ENCODE measurements at regions not wholly inside any gene's neighbourhood (a gene's known extent, or its start where the extent isn't known, plus 50 kb on each side); places are given as distances from the start of the nearest gene placed in this dataset.
"Not testable (repeated sequence)": the region's sequence is repeated elsewhere in the genome, so short reads cannot be mapped to it uniquely, and the experiment has no call there.

DNA sequence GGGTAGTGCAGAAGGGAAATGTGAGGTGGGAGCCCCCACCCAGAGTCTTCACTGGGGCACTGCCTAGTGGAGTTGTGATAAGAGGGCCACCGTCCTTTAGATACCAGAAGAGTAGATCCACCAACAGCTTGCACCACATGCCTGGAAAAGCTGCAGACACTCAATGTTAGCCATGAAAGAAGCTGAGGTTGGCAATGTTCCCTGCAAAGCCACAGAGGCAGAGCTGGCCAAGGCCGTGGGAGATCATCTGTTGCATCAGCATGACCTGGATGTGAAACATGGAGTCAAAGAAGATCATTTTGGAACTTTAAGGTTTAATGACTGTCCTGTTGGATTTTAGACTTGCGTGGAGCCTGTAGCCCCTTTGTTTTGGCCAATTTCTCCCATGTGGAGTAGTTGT, 468.4 kb upstream of the FOXG1 start:
- no peak for DNase-seq

DNA sequence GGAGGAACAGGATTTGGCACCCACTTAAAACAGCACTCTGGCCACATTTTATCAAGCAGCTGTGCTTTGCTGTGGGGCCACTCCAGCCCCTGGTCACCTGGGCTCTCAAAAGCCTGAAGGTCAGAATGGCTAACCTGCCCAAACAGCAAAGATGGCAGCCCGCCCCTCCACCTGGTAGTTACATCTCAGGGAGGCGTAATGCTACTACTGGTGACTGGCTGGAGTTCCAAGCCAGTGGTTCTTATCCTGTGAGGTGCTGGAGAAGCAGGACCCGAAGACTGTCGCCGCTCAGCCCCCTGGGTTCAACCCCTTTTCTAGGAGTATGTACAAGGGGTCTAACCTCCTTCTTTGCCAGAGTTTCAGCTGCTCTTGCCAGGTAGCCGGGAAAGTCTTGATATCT, 467.4 kb upstream of the FOXG1 start:
- no peak for DNase-seq

GRCh38 chr14:28300356-28300755, 466.2 kb upstream of the FOXG1 start:
- DNase-seq = no peak

DNA sequence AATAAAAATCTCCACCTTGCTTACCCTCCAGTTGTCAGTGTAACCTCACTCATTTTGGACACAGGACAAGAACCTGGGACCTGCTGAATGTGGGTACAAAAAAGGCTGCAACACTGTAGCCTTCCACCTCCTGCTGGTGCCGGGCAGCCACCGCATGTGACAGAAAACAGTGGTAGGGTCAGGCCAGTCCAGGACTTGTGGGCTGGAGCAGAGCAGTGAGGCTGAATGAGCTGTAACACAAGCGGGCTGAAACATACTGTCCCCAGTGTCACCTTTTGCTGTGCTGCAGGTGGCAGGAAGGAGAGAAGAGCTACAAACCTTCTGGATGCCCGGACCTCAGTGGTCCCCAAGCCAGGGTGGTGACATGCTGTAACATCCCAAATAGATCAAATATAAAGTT, 465.4 kb upstream of the FOXG1 start:
- DNase-seq = no peak

- DNase-seq = no peak
These were observed 463.3 kb upstream of the FOXG1 start for GRCh38 chr14:28303248-28303647.

DNA sequence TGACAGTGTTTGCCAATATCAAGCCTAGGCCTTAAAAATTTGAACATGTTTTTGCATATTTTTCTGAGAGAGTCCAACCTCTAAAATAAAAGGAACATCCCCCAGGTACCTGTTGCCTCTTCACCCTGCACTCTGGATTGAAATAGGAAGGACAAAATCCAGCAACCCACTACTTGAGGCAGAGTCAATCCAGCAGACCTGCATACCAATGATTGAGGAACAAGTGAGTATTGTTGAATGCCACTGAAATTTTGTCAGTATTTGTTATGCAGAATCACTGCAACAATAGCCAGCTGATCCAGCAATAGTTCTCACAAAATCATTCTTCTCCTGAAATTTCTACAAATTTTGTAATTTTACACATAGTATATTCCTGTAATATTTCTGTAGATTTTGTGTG, 460.6 kb upstream of the FOXG1 start:
- DNase-seq = no peak

DNA sequence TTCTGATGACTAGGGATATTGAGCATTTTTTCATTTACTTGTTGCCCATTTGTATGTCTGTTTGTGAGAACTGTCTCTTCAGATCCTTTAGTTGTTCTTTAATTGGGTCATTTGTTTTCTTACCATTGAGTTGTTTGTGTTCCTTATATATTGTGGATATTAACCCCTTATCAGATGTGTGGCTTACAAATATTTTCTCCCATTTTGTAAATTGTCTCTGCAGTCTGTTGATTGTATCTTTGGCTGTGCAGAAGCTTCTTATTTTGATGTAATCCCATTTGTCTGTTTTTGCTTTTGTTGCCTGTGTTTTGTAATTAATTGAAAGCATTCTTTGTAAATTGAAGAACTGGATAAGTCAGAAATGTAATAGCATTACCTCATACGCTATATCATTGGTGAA, 459.1 kb upstream of the FOXG1 start:
- DNase-seq = no peak

GRCh38 chr14:28308734-28309133, 457.9 kb upstream of the FOXG1 start:
- no peak for DNase-seq

GRCh38 chr14:28317890-28318675, 448.5 kb upstream of the FOXG1 start:
- not testable (repeated sequence) for DNase-seq

GRCh38 chr14:28321475-28322244, 444.9 kb upstream of the FOXG1 start:
- no peak for DNase-seq

DNA sequence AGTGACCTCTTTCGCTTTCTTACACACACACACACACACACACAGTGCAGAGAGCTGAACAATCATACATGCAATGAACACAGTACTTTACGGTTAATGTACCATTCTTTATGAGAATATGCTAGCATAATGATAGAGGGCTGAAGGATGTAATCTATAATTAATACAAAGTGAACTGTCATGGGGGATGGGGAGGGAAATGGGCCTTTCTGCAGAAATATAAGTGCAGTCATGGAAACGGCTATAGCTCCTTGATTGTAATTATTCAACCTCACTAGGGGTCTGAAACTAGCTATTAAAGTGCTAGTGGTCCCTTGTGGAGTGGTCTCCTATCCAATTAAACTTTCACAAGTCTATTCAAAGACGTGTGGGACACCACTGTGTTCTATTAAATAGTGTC, 443.2 kb upstream of the FOXG1 start:
- no peak for DNase-seq

GRCh38 chr14:28323951-28324741, 442.4 kb upstream of the FOXG1 start:
- no peak for DNase-seq

DNA sequence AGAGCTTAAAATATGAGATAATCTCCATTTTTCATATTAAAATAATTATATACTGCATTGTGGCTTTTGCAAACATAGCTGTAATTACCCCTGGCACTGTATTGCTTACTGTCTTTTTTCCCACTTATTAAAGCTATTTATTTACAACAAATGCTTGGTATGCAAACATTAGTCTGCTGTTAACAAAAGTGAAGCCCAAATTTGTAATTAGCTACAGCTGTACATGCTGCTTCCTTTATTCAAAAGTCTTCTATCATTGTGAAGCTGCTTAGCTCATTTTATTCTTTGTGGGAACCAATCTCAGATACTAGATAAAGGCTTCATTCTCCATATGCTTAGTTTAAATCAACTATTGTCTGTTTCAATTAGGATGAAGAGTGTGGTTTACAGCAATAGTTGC, 425.8 kb upstream of the FOXG1 start:
- no peak for DNase-seq

- no peak for DNase-seq
These were observed 422.2 kb upstream of the FOXG1 start for GRCh38 chr14:28344381-28344780.

DNA sequence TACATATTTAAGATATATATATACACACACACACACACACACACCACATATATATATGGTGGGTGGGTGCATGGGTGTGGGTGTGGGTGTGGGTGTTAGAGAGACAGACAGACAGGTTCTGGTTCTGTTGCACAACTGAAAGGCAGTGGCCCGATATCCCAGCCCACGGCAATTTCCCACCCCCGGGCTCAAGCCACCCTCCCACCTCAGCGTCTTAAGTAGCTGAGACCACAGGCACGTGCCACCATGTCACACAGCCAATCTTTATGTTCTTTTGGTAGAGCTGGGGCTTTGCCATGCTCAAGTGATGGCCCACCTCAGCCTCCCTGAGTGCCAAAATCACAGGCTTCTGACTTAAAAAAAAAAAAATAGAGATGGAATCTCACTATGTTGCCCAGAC, 417.8 kb upstream of the FOXG1 start:
- DNase-seq = no peak

DNA sequence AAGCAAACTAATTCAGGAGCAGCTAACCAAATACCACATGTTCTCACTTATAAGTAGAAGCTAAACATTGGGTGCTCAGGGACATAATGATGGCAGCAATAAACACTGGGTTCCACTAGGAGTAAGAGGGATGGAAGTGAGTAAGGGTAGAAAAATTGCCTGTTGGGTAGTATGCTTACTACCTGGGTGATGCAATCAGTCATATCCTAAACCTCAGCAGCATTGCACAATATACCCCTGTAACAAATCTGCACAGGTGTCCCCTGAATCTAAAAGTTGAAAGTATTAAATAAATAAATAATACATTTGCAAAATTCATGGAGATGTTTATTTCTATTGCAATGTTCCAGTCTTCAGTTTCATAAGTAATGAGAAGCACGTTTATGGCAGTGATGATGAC, 409.8 kb upstream of the FOXG1 start:
- no peak for DNase-seq

DNA sequence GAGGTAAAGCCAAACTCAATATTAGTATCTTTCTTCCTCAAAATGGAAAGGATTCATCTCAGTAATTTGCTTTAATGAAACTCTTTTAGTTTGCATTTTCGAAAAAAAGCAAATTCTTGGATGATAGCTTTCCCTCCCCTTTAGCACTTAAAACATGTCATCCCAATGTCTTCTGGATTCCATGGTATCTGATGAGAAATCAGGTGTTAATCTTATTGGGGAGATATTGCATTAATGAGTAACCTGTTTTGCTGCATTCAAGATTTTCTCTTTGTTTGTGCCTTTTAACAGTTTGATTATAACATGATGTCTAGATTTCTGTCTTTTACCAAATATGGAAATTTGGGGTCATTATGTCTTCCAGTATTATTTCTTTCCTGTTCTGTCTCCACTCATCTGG, 405.1 kb upstream of the FOXG1 start:
- DNase-seq = no peak

GRCh38 chr14:28365510-28365909, 401.1 kb upstream of the FOXG1 start:
- DNase-seq = no peak

GRCh38 chr14:28373721-28374120, 392.9 kb upstream of the FOXG1 start:
- no peak for DNase-seq

DNA sequence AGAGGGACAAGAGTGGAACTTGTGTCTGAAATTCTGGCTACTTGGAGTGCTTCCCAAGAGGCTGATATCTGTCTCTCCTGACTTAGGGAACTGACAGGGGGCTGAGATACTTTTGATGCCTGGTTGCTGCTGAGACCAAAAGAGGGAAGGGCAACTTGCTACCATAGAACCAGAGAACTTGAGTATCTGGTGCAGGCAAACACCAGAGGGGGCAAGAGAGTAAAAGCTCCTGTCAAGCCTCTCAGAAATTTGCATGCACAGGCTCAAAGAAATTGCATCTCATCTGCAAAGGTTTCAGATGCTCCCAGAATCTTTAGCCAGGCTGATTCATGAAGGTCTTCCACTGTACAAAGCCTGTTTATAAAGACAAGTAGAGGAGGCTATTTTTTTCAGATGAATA, 391.3 kb upstream of the FOXG1 start:
- DNase-seq = no peak

- no peak for DNase-seq
These were observed 384.9 kb upstream of the FOXG1 start for GRCh38 chr14:28381656-28382055.

DNA sequence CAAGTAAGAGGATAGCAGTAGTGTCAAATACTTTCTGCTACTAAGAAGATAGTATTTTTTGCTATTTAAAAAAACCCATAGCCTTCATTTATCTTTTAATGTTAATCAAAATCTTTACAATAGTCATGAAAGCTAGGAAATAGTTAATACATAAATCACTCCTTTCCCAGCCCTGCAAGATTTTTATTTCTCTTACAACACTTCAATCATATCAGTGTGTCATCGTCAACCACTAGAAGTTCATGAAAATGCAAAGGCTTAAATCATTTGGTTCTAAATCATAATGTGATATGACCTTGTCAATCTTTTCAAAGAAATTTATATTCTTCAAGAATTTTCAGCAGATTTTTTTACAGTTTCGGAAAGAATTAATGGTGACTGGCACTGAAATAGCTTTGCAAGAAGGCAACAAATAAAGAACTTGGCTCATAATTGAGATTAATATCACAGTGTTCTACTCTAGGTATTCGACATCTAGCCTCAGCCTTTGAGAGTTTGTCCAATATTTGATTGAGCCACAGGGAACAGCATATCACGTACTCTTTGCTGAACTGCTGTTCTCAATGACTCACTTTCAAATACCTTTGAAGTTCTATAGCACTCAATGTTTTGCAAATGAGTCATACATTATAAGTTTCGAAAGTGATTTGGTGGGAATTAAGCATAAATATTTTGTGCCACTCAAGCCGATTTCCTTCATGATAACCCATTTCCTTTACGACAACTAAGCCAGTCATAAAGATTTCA, 384.0 kb upstream of the FOXG1 start:
- no peak for DNase-seq

GRCh38 chr14:28398506-28398905, 368.1 kb upstream of the FOXG1 start:
- DNase-seq = no peak
